CD4-positive, alpha-beta T cell treated with Interleukin-17A for 4 hours (primary cell): ENCODE measurements at regions not wholly inside any gene's neighbourhood (a gene's known extent, or its start where the extent isn't known, plus 50 kb on each side); places are given as distances from the start of the nearest gene placed in this dataset.
"Not testable (repeated sequence)": the region's sequence is repeated elsewhere in the genome, so short reads cannot be mapped to it uniquely, and the experiment has no call there.

ENCODE experiments used
- DNase-seq: peaks from one replicate; pipeline ENCODE4 v3.0.0-alpha.2; 2020; ENCODE audit warnings: mixed read lengths

DNA sequence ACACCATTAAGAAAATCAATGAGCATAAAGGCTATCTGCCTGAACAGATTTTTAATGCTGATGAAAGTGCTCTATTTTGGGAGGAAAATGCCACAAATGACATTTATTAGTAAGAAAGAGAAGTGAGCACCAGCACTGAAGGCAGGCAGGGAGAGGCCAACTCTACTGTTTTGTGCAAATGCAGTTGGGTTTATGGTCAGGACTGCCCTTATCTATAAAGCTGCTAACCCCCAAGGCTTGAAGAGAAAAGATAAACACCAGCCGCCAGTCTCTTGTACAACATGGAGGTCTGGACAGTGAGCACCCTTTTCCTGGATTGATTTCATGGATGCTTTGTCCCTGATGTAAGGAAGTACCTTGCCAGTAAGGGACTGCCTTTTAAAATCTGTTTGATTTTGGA is 246.8 kb upstream of the SFSWAP start:
- DNase-seq, result no peak

DNA sequence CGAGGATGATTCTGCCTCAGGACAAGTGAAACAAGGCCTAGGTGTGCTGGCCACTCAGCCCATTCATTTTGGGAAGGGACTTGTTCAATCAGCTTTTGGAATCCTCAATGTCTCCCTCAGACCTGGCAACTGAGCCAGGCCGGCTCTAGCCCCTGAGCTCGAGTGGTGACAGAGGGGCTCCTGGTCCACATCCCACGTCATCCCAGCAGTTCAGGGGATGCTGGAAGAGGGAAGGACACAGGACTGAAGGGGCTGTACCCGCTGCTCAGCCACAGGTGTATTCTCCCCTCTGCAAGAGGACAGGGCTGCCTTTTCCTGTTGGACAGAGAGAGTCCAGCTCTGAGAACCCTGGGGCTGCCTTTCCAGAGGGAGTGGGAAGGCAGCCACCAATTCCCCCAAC is 244.6 kb upstream of the SFSWAP start:
- DNase-seq, result no peak

DNA sequence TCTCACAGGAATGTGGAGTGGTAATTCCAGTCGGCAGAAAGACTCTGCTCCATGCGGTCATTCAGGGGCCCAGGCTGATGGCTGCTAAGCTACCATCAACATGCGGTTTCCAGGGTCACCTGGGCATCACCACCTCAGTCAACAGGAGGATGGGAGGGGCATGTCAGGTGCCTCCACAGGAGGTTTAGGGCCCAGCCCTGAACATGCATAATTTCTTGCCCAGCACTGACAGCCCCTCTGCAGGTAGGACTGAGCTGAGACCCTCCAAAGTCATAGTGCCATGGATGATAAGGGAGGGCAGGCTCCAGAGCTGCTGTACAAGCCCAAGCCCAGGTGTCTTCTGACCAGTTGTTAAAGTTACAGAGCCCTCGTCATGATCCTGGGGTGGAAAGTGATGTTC is 244.0 kb upstream of the SFSWAP start:
- DNase-seq, result no peak

DNA sequence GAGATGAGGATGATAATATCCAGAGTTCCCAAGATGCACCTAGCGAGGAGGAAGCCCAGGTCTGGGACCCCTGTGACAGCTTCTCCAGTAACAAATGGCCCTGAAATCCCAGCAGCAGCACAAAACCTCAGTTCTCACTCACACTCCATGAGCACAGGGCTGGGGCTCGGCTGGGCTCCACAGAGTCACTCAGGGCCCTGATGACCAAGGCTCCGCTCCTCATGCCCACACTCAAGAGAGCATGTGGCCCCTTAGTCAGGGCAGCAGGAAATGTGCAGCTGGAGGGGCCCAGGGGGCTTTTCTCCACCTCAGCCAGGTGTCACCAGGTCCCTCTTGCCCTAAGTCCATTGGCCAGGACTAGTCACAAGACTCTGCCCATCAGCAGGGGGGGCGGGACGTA is 242.7 kb upstream of the SFSWAP start:
- no peak for DNase-seq

DNA sequence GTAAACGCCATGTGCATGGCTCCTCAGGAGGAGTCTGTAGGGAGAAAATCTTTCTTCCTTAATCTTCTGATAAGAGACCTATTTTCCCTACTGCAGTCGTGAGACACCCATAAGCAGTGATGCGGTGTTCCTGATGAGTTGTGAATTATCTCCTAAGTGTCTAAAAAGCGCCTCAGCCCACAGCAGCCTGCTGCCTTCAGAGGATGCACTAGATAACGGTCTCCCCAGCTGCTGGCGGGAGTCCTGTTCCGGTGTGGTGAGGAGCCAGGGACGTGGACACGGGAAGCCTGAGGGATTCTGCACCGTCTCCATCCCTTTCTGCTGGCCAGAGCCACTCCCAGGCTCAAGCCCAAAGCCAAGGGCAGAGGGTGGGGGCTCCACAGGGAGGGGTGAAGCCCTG is 240.9 kb upstream of the SFSWAP start:
- not testable (repeated sequence) for DNase-seq

DNA sequence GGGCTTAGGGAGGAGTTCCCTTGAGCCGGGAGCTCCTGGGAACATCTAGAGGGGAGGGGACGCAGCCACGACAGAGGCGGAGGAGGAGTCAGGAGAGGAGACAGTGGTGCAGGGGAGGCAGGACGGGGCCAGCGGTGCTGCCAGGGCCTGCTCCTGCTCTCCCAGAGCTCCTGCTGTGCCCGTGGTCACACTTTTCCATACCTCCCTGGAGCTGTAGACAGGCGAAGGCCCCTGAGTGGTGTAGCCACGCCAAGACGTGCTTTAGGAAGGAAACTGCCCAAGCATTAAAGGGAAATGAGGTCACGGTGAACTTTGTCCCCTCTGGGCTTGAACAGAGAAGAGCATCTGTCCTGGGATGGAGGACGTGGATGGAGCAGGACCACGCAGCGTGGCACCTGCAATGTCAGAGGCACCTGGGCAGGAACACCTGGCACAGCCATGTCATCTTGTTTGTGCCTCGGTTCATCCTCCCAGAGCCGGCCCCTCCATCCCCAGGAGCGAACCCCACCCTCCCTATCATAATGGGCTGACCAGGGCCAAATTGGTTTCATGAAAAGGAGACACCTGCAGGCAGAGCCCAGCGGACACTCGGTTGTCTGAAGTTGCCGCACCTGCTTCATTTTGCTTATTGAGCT is 239.5 kb upstream of the SFSWAP start:
- no peak for DNase-seq

DNA sequence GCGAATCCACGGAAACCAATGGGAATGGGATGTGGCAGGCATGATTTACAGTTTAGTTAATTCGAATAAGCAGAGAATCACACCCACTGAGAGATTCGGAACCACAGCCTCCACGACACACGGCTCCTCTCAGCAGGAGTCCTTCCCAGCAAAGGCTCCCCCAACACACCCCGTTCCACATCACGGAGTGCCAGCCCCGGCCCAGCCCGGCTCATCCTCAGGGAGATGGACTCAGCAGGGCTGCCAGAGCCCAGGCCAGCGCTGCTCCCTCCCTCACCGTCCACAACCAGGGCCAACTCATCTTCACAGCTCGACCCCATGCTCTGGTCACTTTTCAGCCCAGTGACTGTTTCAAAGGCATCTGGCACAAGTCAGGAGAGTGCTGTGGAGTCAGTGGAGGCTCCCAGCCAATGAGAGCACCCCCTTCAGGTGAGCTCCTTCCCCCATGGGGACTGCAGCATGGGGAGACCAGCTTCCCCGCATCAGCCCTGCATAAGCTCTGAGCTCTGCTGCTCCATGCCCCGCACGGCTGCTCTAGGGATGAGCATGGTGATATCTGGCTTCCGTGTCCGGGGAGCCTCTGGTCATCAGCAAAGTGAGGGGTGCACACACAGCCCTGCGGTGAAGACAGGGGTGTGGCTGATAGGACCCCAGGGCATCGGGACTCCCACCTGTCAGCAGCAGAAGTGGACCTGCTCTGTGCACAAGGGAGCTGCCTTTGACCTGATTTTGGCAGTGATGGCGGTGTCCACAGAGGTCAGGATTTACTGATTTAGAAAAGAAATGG is 238.8 kb upstream of the SFSWAP start:
- no peak for DNase-seq

DNA sequence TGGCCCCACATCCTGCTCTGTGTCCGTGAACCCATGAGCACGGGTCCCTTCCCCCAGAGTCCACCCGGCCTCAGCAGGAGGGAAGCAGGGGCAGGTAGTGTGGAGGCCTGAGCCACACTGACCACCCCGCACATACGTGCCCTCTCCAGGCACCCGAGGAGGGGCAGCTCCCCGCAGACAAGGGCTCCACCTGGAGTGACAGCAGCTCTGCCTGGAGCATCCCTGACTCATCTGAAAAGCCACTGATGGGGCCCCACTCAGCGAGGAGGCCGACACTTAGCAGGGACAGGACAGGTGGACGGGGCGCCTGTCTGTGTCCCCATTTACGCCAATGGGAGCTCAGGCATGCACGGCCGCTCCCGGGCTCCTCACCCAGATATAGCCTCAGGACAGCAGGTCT is 237.6 kb upstream of the SFSWAP start:
- DNase-seq, result no peak

DNA sequence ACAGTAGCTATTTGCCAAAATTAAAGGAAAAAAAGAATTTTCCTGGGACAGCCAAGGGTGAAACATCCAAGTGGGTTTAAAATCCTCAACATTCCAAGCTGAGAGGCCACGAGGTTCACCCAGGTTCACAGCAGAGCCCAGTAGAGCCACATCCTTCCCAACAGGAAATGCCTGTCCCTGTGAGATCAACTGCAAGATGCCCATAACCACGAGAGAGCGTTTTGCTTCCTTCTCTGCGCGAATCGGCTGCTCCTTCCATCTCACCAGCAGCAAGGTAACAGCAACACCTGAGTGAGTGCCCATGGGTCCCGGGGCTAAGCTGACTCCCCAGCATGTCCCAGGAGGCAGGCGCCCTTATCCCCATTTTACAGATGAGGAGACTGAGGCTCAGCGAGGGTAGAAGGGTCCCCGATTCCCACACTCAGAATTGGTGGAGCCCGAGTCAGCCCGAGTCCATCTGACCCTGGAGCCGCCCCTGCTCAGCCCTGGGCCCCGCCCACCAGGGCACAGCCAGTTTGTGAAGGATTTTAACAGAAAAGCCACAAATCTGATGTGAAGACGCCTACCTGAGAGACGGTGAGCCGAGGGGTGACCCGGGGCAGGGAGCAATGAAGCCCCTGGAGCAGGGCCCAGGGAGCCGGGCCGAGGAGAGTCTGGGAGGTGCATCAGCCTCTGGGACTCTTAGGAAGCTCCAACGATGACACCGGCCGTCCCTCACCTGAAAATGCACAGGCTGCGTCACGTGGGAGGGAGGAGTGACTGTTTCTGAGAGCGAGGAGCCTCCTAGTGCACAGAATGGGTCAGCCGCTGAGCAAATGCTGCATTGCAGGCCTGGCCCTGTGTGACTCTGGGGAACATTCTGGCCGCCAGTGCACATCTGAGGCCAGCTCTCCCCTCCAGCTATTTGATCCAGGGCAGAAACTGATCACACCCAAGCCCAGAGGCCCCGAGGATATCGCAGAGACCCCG is 236.9 kb upstream of the SFSWAP start:
- no peak for DNase-seq

DNA sequence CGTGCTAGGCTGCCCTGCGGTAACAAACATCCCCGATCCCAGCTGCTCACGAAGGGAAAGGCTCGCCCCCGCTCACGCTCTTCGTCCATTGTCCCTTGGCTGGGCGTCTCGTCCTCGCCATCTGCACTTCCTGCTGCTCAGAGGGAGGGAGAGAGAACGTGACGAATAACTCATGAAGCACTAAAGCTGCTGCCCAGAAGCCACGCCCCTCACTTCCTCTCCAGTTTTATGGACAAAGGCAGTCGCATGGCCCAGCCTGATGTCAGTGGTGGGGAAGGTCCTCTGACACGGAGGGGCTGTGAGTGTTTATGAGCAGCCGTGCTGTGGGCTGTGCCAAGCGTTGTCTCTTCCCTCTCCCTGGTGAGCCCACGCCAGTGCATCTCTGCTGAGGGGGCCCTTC is 235.9 kb upstream of the SFSWAP start:
- DNase-seq, result not testable (repeated sequence)

DNA sequence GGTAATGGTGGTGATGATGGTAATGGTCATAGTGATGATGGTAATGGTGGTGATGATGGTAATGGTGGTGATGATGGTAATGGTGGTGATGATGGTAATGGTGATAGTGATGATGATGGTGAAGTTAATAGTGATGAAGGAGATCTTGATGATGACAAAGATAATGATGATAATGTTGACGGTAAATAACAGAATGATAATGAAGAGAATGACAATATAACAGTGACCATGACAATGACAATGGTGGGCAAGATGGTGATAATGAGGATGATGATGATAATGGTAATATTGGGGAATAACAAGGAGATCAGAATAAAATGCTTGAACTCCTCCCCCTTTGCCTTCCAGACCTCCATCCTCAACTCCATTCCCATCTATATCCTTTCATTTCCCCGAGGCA is 233.3 kb upstream of the SFSWAP start:
- no peak for DNase-seq

DNA sequence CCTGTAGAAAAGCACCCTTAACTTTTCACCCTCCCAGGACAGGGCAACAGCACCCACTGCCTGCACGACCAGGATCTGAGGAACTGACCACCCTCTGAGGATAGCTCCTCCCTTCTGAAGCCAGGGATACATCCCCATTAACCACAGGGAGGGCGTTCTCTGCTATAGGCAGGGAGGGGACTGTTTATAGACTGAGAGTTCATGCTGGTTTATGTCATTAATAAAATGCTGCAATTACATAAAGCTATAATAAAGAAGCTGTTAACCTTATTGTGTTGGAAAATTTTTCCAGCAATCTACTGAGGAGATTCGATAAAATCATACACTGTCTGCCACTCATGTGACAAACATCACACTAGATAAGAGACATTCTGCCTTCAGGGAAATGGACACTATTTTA is 232.4 kb upstream of the SFSWAP start:
- DNase-seq, result no peak

DNA sequence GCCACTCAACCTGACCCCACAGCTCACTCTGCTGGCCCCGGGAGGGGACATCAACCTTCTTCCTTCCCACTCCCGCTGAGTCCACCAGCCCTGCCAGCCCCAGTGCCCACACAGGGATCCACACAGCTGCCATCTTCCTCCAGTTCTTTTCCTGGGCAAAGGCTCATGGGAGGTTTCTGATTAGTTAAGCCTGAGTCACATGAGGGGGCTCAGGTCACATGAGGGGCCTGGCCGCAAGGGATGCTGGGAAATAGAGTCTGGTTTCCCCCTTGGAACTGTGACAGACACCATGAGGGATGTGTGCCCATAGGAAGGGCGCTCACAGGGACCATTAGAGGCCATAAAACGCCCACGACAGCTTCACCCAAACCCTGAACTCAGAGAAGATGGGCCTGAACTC is 228.7 kb upstream of the SFSWAP start:
- DNase-seq, result no peak

DNA sequence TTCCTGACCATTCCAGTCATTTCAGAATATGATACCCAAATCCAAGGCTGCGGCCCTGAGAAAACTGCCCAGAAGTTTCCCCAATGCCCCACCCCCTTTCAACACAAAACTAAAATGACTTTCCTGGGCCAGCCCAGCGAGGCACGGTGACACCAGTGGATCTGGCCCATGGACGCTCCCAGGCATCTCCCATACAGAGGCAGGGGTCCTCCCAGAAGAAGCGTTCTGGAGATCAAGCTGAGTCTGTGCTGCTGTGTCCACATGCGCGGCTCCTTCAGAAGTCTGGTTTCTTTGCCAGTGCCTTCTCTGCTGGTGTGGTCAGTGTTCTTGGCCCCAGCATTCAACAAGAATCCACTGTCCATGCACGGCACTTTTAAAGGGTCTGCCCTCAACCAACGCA is 228.2 kb upstream of the SFSWAP start:
- no peak for DNase-seq

DNA sequence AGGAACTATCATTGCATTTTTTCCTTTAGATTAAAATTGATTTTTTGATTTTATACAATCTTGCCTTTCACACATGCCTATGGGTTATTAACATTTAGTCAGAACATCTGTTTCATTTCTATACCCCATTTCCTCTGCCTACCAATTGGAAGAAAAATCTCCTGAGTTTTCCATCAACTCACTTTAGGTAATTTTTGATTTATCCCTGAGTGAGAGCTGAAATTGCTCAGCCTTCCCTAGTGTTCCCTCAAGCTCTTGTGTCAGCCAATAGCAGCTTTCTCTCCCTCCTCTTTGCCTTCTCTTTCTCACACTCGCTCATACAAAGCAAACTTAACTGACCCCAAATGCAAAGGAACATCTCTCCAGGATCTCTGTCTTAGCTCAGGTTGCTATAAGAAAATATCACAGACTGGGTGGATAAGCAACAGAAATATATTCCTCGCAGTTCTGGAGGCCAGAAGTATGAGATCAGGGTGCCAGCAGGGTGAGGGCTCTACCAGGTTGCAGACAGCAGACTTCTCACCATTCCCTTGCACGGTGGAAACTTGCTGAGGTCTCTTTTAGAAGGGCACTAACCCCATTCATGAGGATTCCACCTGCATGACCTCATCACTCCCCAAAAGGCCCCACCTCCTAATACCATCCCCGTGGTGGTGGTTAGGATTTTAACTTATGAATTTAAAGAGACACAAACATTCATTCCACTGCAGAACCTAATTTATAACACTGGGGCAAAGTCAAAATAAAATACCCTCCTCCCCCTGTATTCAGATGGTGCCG is 224.2 kb upstream of the SFSWAP start:
- DNase-seq, result no peak

DNA sequence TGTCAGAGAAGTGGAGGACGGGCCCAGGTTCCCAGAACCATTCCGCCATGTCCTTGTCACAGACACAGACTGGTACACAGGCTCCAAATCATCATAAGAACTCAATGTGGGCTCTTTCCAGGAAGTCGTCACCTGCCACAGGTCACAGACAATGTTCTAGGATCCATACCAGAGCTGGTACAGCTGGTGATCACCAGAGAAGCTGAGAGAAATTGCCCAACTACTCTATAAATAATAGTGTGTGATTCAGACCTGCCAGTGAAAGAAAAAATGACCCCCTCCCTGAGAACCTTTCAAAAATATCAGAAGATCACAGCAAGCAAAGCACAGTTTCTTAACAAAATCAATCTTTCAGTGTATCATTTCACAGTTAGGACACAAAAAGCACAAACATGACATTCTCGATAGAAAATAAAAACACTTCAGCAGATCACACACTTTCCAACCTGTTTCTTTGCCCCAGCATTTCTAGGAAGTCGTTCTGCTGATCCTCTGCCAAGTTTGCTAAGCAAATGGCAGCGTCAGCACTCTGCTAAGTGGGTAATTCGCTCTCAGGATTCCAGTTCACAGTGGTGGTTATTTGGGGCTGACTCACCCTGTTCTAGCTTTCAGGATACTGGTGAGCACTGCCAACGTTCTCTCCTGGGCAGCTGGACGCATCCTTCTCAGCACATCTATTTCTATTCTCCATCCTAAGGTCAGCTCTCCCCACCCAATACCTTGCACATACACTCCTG is 223.3 kb upstream of the SFSWAP start:
- DNase-seq, result no peak

DNA sequence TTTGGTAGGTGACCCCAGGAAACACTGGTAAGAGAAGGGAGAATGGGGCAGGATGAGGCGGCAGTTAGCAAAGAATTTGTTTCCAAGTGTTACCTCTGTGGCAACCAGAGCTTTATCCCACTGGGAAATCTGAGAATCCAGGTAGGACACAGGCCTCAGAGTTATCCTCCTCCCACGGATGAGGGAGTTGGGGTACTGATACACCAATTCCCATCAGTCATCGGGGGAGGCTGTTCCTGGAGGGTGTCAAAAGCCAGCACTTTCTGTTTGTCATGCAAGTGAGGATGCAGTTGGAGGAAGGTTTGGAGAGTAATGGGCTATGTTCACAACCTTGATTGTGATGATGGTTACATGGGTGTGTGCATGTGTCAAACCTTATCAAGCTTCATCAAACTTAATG is 221.2 kb upstream of the SFSWAP start:
- DNase-seq, result no peak

DNA sequence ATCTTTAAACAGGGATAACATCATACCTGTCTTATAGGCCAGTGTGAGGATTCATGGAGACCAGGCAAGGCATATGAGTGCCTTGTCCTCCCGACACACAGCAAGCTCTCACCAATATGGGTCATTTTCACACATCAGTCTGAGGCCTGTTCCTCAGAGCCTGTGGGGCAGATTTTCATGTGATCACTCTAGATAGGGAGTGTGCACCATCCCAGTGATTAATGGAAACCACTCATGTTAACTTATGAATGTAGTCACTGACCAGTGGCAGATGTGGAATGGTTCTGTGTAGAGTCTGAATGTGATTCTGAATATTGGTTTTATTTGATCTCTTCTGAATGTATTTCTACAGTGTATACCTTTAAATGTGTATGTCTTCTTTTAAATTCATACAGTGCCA is 219.7 kb upstream of the SFSWAP start:
- DNase-seq, result no peak

DNA sequence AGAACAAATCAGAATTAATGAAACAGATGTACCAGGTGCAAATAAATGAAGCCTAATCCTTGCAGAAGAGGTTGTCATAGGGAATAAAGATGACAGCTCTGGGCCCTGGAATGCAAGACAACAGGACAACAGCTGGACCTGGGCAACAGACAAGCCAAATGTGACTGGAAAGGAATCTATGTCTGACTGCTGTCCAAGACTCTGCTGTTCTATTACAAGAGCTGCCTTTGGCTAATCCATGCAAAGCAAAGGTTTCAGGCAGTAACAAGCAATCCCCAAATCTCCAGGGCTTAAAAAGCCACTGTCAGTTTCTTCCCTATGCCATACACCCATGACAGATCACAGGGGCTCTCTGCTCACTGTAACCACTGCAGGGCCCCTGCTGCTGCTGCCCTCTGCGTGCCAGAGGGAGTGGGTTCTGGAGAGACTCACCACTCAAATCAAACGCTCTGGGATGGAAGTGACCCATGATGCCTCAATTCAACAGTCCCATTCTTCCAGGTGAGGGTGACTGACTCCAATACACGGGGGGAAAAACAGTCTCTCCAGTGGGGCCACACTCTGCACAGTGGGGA is 218.9 kb upstream of the SFSWAP start:
- DNase-seq, result no peak

DNA sequence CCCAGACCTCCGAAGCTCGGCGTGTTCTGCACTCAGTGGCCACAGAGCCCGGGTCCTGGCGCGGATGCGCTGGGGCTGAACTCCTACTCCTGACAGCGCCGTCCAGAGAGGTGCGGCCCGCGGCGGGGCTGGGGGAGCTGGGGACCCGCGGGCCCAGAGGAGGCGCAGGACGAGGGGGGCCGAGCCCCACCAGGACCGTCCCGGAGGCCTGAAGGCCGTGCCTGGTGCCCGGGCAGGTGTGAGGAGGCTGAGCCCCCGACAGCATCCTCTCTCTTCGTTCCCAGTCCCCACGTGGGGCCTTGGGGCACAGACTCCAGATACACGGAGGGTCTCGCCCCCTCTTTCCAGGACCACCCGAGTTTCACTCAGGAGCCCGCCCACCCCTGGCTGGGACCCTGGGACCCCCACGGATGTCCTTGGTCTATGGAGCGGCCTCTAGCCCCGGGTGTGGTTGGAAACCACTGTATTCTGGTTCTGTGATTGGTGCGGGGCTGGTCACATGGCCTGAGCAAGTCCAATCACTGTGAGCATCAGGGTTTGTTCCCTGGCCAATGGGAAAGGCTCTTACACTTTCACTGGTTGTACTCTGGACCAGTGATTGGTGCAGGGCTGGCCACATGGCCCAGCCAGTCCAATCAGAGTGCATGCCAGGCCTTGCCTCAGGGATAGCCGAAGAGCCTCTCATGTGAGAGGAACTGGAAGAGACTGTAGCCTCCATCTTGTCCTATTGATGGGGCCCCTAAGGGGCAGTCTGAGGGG is 217.6 kb upstream of the SFSWAP start:
- no peak for DNase-seq

DNA sequence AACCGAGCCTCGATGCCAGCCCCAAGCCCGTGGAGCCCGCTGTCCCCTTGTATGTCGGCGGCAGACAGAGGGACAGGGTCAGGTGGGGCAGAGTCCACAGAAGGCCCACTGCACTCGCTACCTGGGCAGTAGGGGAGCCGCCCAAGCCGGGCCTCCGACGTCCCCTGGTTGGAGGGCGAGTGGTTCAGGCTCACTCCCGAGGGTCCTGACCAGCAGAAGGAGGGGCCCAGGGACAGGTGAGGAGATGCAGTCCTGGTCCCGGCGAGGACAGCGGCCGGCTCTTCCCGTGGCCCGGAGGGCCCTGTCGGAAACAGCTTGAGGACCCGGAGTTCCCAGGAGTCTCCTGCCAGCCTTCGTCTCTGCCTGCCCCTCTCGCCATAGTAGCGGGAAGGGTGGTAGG is 216.7 kb upstream of the SFSWAP start:
- no peak for DNase-seq
